Neural crest cell (in vitro differentiated cells): ENCODE measurements at regions not wholly inside any gene's neighbourhood (a gene's known extent, or its start where the extent isn't known, plus 50 kb on each side); places are given as distances from the start of the nearest gene placed in this dataset.
"Not testable (repeated sequence)": the region's sequence is repeated elsewhere in the genome, so short reads cannot be mapped to it uniquely, and the experiment has no call there.

Source experiments
- DNase-seq: peaks from one replicate; pipeline ENCODE4 v3.0.0; 2021; ENCODE audit warnings: low read depth, mixed read lengths, low spot score
- H3K27ac Mint-ChIP-seq: one replicate; pipeline ENCODE4 v1.8.0; 2021; ENCODE audit warnings: mild to moderate bottlenecking, mixed read lengths; ENCODE audit not compliant: unreplicated experiment
- H3K27me3 Mint-ChIP-seq: 2 replicates; pipeline ENCODE4 v1.8.0; 2021; ENCODE audit warnings: low read depth, mild to moderate bottlenecking, mixed read lengths
- H3K36me3 Mint-ChIP-seq: 2 replicates; pipeline ENCODE4 v1.8.0; 2021; ENCODE audit warnings: low read depth, mild to moderate bottlenecking, mixed read lengths
- H3K4me1 Mint-ChIP-seq: 2 replicates; pipeline ENCODE4 v1.8.0; 2021; ENCODE audit warnings: mixed read lengths
- H3K4me3 Mint-ChIP-seq: one replicate; pipeline ENCODE4 v1.8.0; 2021; ENCODE audit warnings: mild to moderate bottlenecking, mixed read lengths
- H3K9me3 Mint-ChIP-seq: 2 replicates; pipeline ENCODE4 v1.8.0; 2021; ENCODE audit warnings: mixed read lengths
- TF ChIP-seq, protein P1 (sequence below): fragments of 200-600 bp; sonication (generic); conservative IDR thresholded peaks from 2 replicates; pipeline ENCODE4 v1.5.0; 2021; ENCODE audit warnings: antibody characterized with exemption, mild to moderate bottlenecking

DNA sequence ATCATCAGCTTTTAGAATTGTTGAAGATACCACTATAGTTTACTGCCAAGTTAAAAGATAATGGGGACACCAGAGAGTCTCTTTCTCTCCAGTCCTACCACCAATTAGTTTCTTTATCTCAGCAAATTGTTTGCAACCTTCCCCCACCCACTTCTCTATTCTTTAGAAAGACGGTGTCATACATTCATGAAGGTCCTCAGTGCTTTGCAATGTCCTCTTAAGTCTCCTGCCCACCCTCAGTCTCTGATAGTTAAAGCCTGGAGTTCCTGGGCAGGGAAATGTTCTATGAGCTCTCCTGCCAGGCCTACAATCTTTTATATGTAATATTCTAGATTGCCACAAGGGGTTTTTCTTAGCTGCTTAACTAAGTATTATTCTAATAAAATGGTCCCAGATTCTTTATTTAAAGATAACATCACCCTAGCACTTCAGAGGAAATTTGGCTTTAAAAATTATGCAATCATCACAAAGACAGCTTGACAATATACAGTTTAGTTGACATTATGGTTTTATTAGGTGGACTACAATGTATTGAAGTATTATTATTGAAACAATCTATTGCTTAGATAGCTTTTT lies 509.2 kb downstream of the CSNK1G3 start:
- Mint-ChIP-seq H3K36me3 (peaks cover 10% of the 10 kb centered on the region), H3K27me3 (no peaks in the 10 kb centered on the region), H3K9me3 (peaks cover 10% of the 10 kb centered on the region), H3K4me3 (no peak overlapping the region), H3K4me1 (peaks cover 32% of the 10 kb centered on the region), H3K27ac (no peak overlapping the region)
- DNase-seq = no peak
- TF ChIP-seq, protein P1, sequence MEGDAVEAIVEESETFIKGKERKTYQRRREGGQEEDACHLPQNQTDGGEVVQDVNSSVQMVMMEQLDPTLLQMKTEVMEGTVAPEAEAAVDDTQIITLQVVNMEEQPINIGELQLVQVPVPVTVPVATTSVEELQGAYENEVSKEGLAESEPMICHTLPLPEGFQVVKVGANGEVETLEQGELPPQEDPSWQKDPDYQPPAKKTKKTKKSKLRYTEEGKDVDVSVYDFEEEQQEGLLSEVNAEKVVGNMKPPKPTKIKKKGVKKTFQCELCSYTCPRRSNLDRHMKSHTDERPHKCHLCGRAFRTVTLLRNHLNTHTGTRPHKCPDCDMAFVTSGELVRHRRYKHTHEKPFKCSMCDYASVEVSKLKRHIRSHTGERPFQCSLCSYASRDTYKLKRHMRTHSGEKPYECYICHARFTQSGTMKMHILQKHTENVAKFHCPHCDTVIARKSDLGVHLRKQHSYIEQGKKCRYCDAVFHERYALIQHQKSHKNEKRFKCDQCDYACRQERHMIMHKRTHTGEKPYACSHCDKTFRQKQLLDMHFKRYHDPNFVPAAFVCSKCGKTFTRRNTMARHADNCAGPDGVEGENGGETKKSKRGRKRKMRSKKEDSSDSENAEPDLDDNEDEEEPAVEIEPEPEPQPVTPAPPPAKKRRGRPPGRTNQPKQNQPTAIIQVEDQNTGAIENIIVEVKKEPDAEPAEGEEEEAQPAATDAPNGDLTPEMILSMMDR = no peak

DNA sequence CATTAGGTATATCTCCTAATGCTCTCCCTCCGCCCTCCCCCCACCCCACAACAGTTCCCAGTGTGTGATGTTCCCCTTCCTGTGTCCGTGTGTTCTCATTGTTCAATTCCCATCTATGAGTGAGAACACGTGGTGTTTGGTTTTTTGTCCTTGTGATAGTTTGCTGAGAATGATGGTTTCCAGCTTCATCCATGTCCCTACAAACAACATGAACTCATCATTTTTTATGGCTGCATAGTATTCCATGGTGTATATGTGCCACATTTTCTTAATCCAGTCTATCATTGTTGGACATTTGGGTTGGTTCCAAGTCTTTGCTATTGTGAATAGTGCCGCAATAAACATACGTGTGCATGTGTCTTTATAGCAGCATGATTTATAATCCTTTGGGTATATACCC lies 505.3 kb downstream of the CSNK1G3 start:
- Mint-ChIP-seq H3K36me3 (peaks cover 16% of the 10 kb centered on the region), H3K9me3 (peaks cover 18% of the 10 kb centered on the region)
- not testable (repeated sequence) for H3K27ac Mint-ChIP-seq, H3K27me3 Mint-ChIP-seq, H3K4me1 Mint-ChIP-seq, DNase-seq, H3K4me3 Mint-ChIP-seq

DNA sequence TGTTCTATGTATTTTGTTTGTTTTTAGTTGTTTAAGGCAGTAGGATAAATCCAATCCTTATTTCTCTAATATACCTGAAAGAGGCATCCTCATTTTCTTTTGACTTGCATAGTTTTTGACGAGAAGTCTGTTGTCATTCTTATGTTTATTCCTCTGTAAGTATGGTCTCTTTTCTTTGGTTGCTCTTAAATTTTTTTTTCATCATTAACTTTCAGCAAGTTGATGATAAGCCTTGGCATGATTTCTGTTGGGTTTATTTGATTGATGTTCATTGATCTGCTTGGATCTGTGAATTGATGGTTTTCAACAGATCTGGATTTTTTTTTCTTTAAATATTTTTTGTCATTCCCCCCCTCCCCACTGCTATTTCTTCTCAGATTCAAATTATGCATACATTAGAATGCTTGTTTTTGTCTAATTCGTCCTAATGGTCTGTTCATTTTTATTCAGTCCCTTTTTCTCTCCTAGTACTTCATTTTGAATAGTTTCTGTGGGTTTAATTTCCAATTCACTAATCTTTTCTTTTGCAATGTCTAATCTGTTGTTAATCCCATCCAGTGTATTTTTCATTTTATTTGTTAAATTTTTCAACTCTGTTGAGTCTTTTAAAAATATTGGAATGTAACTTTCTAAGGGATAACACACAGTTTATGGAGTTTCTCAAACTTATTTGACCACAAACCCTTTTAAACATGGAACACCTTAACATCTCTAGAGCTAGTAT lies 495.9 kb downstream of the CSNK1G3 start:
- no peak overlapping the region for H3K4me3 Mint-ChIP-seq

DNA sequence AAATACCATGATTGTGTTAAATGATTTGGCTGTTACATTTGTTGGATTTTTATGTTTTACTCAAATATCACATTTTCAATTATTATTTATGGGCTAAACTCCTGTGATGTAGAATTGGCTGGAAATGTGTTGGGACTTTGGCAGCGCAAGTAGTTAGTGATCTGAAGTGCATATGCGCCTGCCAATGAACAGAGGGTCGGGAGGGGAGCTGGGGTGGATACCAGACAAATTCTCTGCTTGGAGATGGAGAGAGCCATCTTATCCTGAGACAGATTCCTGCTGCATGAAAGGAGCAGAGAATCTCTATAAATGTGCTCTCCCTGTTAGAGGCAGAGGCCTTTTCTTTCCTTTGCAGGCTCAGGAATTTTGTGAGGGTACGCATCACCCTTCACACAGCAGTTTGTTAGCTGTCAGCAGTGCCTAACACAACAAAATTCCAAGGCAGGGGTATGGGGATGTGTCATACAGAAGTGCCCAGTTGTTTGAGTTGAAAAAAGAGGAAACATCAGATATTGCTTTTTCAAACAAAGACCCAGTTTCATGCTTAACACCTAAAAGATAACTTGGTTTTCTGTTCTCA lies 489.1 kb downstream of the CSNK1G3 start:
- H3K9me3 Mint-ChIP-seq = peaks cover 3% of the 10 kb centered on the region
- no peak overlapping the region for H3K4me3 Mint-ChIP-seq
- peaks cover 68% of the 10 kb centered on the region for H3K4me1 Mint-ChIP-seq
- peaks cover 3% of the 10 kb centered on the region for H3K36me3 Mint-ChIP-seq
- DNase-seq = no peak
- no peaks in the 10 kb centered on the region for H3K27me3 Mint-ChIP-seq
- TF ChIP-seq, protein P1 = no peak
- H3K27ac Mint-ChIP-seq = peak overlapping the region; percentile 44

More for the DNA sequence above, 495.9 kb downstream of the CSNK1G3 start:
- TF ChIP-seq, protein P1 = no peak
- Mint-ChIP-seq H3K9me3 (peaks cover 29% of the 10 kb centered on the region), H3K4me1 (peaks cover 14% of the 10 kb centered on the region), H3K27ac (no peak overlapping the region), H3K36me3 (peaks cover 37% of the 10 kb centered on the region), H3K27me3 (no peaks in the 10 kb centered on the region)
- DNase-seq = no peak

DNA sequence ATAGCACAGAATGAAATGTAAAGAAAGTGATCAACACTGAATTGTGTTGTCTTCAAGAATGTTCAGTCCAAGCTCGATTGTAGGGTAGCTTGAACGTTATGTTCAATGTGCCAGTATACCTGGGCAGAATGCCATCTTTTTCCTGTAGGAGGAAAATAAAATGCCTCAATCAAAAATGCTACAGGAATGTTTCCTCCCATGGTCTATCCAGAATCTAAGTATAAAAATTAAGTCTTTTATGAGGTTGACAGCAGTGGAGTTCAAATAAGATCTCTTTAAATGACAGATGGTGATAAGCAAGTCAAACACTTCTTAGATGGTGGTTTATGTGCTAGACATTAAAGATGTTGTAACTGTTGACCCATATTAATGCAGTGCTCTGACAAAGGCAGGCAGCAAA lies 488.6 kb downstream of the CSNK1G3 start:
- Mint-ChIP-seq H3K9me3 (peaks cover 3% of the 10 kb centered on the region), H3K27me3 (no peaks in the 10 kb centered on the region), H3K36me3 (peaks cover 2% of the 10 kb centered on the region), H3K4me1 (peaks cover 73% of the 10 kb centered on the region), H3K27ac (no peak overlapping the region), H3K4me3 (no peak overlapping the region)
- DNase-seq = no peak
- TF ChIP-seq, protein P1 = no peak
